Heart left ventricle (tissue), 13 donors: ENCODE measurements at regions not wholly inside any gene's neighbourhood (a gene's known extent, or its start where the extent isn't known, plus 50 kb on each side); places are given as distances from the start of the nearest gene placed in this dataset.

ENCODE experiments used
- CTCF ChIP-seq, 12 donors: fragments of 200-600 bp; sonication (generic) in 4 of 12; IDR thresholded peaks; one replicate each; pipeline versions ENCODE4 v1.5.0 to v1.8.0; 2018 to 2022; ENCODE audit warnings: antibody characterized with exemption in 12 of 12, mild to moderate bottlenecking in 5 of 12
- POLR2A ChIP-seq, 2 donors: fragments of 450-650 bp; IDR thresholded peaks; one replicate each; pipeline ENCODE4 v1.6.1; 2017; ENCODE audit warnings: antibody characterized with exemption in 2 of 2, mild to moderate bottlenecking in 2 of 2, moderate library complexity in 2 of 2
- donor health status: ischemic (EF 13 %, LVEDD 7.1; RV severe dilation, severe dysfunction).
- donor health status: DM: no; HTN: yes; CAD: no.
- donor health status: DM: no; HTN: no; CAD: no.
- donor health status: ischemic (EF 25% LVEDD 6.9; RV normal size, moderate dysfunction).
- donor health status: ischemic (EF 25% LVEDD 5.7; RV mildly dilated, moderate dysfunction).
- donor health status: ischemic (EF 35%, LVEDD 5.7; RV mildly dilated, moderate dysfunction).
- donor health status: nonischemic (EF 11% LVEDD 7.7; RV severe dilation, severe dysfunction).
- donor health status: DM: yes; HTN: yes; CAD: no.
- donor health status: PGD.
- donor health status: ischemic (EF 29% LVEDD 5.4; RV normal size, mild dysfunction).
- donor health status: nonischemic (EF 23%, LVEDD 6.1; RV moderate dilation, normal function).

GRCh38 chr1:56268519-56269140, 310.7 kb downstream of the PLPP3 start:
- TF ChIP-seq CTCF (IDR thresholded peaks at IDR 0.05) (no peak), POLR2A (IDR thresholded peaks at IDR 0.05) (no peak)
